Activated T-cell treated with anti-CD3 and anti-CD28 coated beads, Interleukin-2, amount 50 U/mL, for 4 hours (primary cell): ENCODE measurements at regions not wholly inside any gene's neighbourhood (a gene's known extent, or its start where the extent isn't known, plus 50 kb on each side); places are given as distances from the start of the nearest gene placed in this dataset.

ENCODE experiments used
- ATAC-seq, 2 donors: fragments of 200-7000 bp; cut with Tn5 transposase; one replicate each; pipeline ENCODE4 v1.10.0; 2021
- DNase-seq: peaks from one replicate; pipeline ENCODE4 v3.0.0-alpha.2; 2020
- H3K27me3 Mint-ChIP-seq: one replicate; pipeline ENCODE4 v1.8.0; 2021; ENCODE audit warnings: low read depth, mixed read lengths
- H3K36me3 Mint-ChIP-seq: one replicate; pipeline ENCODE4 v1.8.0; 2022; ENCODE audit warnings: mixed read lengths; ENCODE audit not compliant: insufficient read depth
- H3K4me1 Mint-ChIP-seq: one replicate; pipeline ENCODE4 v1.8.0; 2021; ENCODE audit warnings: low read depth, mixed read lengths
- H3K4me3 Mint-ChIP-seq: one replicate; pipeline ENCODE4 v1.8.0; 2021; ENCODE audit warnings: mild to moderate bottlenecking, moderate library complexity, mixed read lengths
- H3K9me3 Mint-ChIP-seq: one replicate; pipeline ENCODE4 v1.8.0; 2021; ENCODE audit warnings: mixed read lengths

- peaks cover 8% of the 10 kb centered on the region for H3K27me3 Mint-ChIP-seq
- ATAC-seq = no peak
- no peaks in the 10 kb centered on the region for H3K4me1 Mint-ChIP-seq
- no peak for DNase-seq
- H3K9me3 Mint-ChIP-seq = no peaks in the 10 kb centered on the region
- H3K36me3 Mint-ChIP-seq = no peaks in the 10 kb centered on the region
- H3K4me3 Mint-ChIP-seq = no peak overlapping the region
Measured at GRCh38 chr2:157989227-157989626, 112.4 kb upstream of the UPP2 start.

DNA sequence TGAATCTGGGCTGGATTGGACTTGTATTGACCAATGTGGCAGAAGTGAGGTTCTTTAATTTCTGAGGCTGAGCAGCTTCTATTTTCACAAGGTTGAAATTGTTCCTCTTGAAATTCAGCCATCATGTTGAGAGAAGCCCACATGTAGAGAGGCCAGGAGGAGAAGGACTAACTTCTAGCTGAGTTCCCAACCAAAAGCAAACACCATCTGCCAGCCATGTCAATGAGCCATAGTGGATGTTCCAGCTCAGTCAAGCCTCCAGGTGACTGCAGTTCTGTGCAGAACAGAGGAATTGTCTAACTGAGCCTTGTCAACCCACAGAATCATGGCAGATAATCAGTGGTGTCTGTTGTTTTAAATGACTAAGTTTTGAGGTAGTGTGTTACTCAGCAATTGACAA, 110.6 kb upstream of the ACVR1 start:
- ATAC-seq = no peak
- DNase-seq = no peak
- no peaks in the 10 kb centered on the region for H3K4me1 Mint-ChIP-seq
- no peaks in the 10 kb centered on the region for H3K36me3 Mint-ChIP-seq
- H3K27me3 Mint-ChIP-seq = peaks cover 6% of the 10 kb centered on the region
- H3K9me3 Mint-ChIP-seq = peaks cover 6% of the 10 kb centered on the region
- no peak overlapping the region for H3K4me3 Mint-ChIP-seq

DNA sequence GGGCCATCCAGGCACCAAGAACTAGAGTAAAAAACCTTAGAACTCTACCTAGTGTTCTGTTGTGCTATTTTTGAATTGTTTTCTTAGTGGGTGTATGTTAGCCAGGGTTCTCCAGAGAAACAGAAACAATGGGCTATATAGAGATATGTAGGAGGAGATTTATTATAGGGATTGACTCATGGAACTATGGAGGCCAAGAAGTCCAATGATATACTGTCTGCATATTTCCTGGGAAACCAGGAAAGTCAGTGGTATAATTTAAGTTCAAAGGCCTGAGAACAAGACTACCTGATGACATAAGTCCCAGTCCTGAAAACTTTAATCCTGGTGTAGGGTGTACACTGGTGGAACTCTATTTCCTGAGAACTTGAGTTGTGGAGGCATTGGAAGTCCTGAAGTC, 108.7 kb upstream of the ACVR1 start:
- no peak for ATAC-seq
- H3K9me3 Mint-ChIP-seq = peaks cover 10% of the 10 kb centered on the region
- peaks cover 3% of the 10 kb centered on the region for H3K36me3 Mint-ChIP-seq
- no peaks in the 10 kb centered on the region for H3K4me1 Mint-ChIP-seq
- H3K27me3 Mint-ChIP-seq = peaks cover 5% of the 10 kb centered on the region
- DNase-seq = no peak
- no peak overlapping the region for H3K4me3 Mint-ChIP-seq

- no peaks in the 10 kb centered on the region for H3K4me1 Mint-ChIP-seq
- H3K27me3 Mint-ChIP-seq = no peaks in the 10 kb centered on the region
Measured at GRCh38 chr2:157980020-157980419, 103.9 kb upstream of the ACVR1 start.

GRCh38 chr2:157971702-157972101, 95.6 kb upstream of the ACVR1 start:
- Mint-ChIP-seq H3K4me1 (no peaks in the 10 kb centered on the region), H3K9me3 (peaks cover 6% of the 10 kb centered on the region), H3K27me3 (no peaks in the 10 kb centered on the region), H3K4me3 (no peak overlapping the region), H3K36me3 (peaks cover 2% of the 10 kb centered on the region)
- ATAC-seq (no peak), DNase-seq (no peak)

More at GRCh38 chr2:157980020-157980419, 103.9 kb upstream of the ACVR1 start:
- ATAC-seq (no peak), DNase-seq (no peak)
- Mint-ChIP-seq H3K9me3 (peaks cover 22% of the 10 kb centered on the region), H3K36me3 (peaks cover 5% of the 10 kb centered on the region), H3K4me3 (no peak overlapping the region)

DNA sequence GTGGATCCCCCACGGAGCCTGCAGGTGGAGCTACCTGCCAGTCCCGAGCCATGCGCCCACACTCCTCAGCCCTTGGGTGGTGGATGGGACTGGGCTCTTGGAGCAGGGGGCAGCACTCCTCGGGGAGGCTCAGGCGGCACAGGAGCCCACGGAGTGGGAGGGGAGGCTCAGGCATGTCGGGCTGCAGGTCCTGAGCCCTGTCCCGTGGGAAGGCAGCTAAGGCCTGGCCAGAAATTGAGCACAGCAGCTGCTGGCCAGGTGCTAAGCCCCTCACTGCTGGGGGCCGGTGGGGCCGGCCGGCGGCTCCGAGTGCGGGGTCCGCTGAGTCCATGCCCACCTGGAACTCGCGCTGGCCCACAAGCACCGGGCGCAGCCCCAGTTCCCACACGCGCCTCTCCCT, 91.7 kb upstream of the ACVR1 start:
- H3K36me3 Mint-ChIP-seq = no peaks in the 10 kb centered on the region
- no peak for ATAC-seq

DNA sequence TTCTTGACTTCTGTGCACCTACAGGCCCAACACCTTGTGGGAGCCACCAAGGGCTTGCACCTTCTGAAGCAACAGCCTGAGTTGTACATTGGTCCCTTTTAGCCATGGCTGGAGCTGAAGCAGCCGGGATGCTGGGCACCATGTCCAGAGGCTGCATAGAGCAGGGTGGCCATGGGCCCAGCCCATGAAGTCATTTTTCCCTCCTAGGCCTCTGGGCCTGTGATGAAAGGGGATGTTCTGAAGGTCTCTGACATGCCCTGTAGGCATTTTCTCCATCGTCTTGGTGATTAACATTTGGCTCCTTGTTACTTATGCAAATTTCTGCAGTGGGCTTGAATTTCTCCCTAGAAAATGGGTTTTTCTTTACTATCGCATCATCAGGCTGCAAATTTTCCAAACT, 83.1 kb upstream of the ACVR1 start:
- Mint-ChIP-seq H3K27me3 (no peaks in the 10 kb centered on the region), H3K4me3 (no peak overlapping the region), H3K36me3 (no peaks in the 10 kb centered on the region), H3K4me1 (no peaks in the 10 kb centered on the region), H3K9me3 (peaks cover 29% of the 10 kb centered on the region)
- no peak for ATAC-seq
- DNase-seq = no peak

More for the DNA sequence above, 91.7 kb upstream of the ACVR1 start:
- H3K9me3 Mint-ChIP-seq = no peaks in the 10 kb centered on the region
- no peaks in the 10 kb centered on the region for H3K27me3 Mint-ChIP-seq
- H3K4me1 Mint-ChIP-seq = no peaks in the 10 kb centered on the region
- no peak overlapping the region for H3K4me3 Mint-ChIP-seq
- DNase-seq = no peak

GRCh38 chr2:157957596-157957995, 81.5 kb upstream of the ACVR1 start:
- Mint-ChIP-seq H3K9me3 (peaks cover 29% of the 10 kb centered on the region), H3K27me3 (no peaks in the 10 kb centered on the region), H3K4me1 (no peaks in the 10 kb centered on the region), H3K36me3 (no peaks in the 10 kb centered on the region), H3K4me3 (no peak overlapping the region)
- no peak for DNase-seq
- no peak for ATAC-seq

DNA sequence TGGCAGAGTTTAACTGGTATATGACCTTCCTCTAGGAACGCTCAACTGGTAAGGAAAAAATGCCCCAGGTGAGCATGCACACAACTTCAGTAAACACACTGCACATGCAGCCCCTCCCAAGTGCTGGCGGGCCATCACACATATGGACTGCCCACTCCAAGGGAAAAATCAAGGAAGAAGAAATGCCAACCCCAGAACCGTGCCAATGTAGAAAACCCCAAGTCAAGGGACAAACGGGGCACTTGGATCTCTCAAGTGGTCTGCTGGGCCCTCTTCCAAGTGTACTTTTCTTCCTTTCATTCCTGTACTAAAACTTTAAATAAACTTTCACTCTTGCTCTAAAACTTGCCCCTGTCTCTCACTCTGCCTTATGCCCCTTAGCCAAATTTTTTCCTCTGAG, 76.4 kb upstream of the ACVR1 start:
- no peak for ATAC-seq
- H3K27me3 Mint-ChIP-seq = peaks cover 2% of the 10 kb centered on the region
- DNase-seq = no peak
- H3K4me1 Mint-ChIP-seq = no peaks in the 10 kb centered on the region
- peaks cover 11% of the 10 kb centered on the region for H3K9me3 Mint-ChIP-seq
- H3K4me3 Mint-ChIP-seq = no peak overlapping the region
- H3K36me3 Mint-ChIP-seq = no peaks in the 10 kb centered on the region

DNA sequence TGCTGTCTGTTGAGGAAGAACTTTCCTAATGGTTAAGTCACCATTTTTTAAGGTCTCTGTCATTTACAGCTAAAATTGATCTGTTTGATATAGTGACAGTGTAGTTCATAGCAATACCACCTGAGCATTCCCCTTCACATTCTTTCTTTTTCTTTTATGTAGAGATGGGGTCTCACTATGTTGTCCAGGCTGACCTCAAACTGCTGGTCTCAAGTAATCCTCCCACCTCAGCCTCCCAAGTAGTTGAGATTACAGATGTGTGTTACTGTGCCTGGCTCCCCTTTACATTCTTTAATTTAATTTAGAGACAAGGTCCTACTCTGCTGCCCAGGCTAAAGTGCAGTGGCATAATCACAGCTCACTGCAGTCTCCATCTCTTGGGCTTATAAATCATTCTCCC, 72.7 kb upstream of the ACVR1 start:
- ATAC-seq (no peak), DNase-seq (no peak)
- Mint-ChIP-seq H3K27me3 (peaks cover 2% of the 10 kb centered on the region), H3K9me3 (no peaks in the 10 kb centered on the region), H3K4me1 (no peaks in the 10 kb centered on the region), H3K36me3 (no peaks in the 10 kb centered on the region), H3K4me3 (no peak overlapping the region)

- peaks cover 2% of the 10 kb centered on the region for H3K27me3 Mint-ChIP-seq
- no peaks in the 10 kb centered on the region for H3K9me3 Mint-ChIP-seq
- H3K4me3 Mint-ChIP-seq = no peak overlapping the region
- no peaks in the 10 kb centered on the region for H3K36me3 Mint-ChIP-seq
- no peaks in the 10 kb centered on the region for H3K4me1 Mint-ChIP-seq
- ATAC-seq (no peak), DNase-seq (no peak)
Measured at GRCh38 chr2:157946919-157947557, 70.9 kb upstream of the ACVR1 start.

DNA sequence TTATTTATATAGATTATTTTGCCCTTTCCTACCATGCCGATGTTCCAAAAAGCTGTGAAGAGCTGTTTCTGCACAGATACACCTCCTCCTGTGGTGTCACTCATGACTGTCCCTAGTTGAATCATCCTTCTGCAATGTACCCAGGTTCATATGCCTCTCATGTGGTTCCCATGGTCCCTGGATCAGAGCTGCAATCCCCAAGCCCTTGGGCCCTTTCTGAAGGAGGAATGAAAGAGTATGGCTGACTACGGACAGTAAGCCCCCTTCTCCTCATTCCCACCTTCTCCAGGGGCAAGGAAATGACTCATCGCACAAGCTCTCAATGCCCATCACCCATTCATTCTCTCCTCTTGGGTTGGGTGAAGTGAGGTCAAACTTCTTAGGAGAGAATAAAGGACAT, 63.9 kb upstream of the ACVR1 start:
- Mint-ChIP-seq H3K4me3 (no peak overlapping the region), H3K4me1 (peaks cover 12% of the 10 kb centered on the region), H3K36me3 (no peaks in the 10 kb centered on the region), H3K27me3 (no peaks in the 10 kb centered on the region), H3K9me3 (no peaks in the 10 kb centered on the region)
- DNase-seq = no peak
- no peak for ATAC-seq

DNA sequence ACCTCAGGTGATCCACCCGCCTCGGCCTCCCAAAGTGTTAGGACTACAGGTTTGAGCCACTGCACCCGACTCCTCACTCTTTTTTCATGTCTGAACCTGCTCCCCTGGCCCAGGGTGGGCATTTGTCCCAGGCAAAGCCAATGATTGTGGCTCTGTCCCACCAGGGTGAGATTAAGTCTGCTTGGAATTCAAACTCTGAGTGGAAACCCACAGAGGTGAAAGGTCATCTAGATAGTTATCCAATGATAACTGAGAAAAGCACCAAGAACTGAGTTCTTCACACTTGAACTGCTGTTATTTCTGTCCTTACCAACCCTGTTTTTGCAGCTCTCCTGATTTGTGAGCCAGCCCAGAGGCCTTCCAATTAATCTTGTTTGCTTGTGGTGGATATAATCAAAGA, 62.4 kb upstream of the ACVR1 start:
- H3K9me3 Mint-ChIP-seq = no peaks in the 10 kb centered on the region
- peaks cover 12% of the 10 kb centered on the region for H3K4me1 Mint-ChIP-seq
- no peaks in the 10 kb centered on the region for H3K27me3 Mint-ChIP-seq
- no peak overlapping the region for H3K4me3 Mint-ChIP-seq
- no peak for DNase-seq
- no peak for ATAC-seq
- no peaks in the 10 kb centered on the region for H3K36me3 Mint-ChIP-seq

DNA sequence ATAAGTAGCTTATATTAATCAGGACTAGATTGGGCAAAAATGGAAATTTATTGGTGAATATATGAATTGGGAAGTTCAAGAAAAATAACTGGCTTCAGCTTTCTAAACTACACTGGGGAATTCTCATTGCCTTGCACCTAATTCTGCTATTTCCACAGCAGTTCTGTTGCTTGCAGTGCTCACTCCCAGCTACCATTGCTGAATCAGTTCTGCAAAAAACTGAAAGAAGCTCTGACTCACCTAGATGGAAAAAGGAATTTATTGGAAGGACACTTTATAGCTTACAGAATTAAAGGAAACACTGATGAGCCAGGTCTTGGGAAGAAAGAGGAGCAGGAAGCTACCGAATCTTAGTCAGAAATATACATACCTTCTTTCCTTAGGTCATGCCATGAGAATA, 60.3 kb upstream of the ACVR1 start:
- H3K27me3 Mint-ChIP-seq = no peaks in the 10 kb centered on the region
- peaks cover 12% of the 10 kb centered on the region for H3K4me1 Mint-ChIP-seq
- H3K9me3 Mint-ChIP-seq = no peaks in the 10 kb centered on the region
- DNase-seq (no peak), ATAC-seq (no peak)
- H3K36me3 Mint-ChIP-seq = no peaks in the 10 kb centered on the region
- no peak overlapping the region for H3K4me3 Mint-ChIP-seq

GRCh38 chr2:157935378-157935906, 59.3 kb upstream of the ACVR1 start:
- no peak for ATAC-seq
- peaks cover 12% of the 10 kb centered on the region for H3K4me1 Mint-ChIP-seq
- no peaks in the 10 kb centered on the region for H3K9me3 Mint-ChIP-seq
- H3K27me3 Mint-ChIP-seq = no peaks in the 10 kb centered on the region
- no peaks in the 10 kb centered on the region for H3K36me3 Mint-ChIP-seq
- H3K4me3 Mint-ChIP-seq = no peak overlapping the region
- DNase-seq = no peak
